Glutamatergic neuron (in vitro differentiated cells): ENCODE measurements at regions not wholly inside any gene's neighbourhood (a gene's known extent, or its start where the extent isn't known, plus 50 kb on each side); places are given as distances from the start of the nearest gene placed in this dataset.
A peak's percentile ranks its signal among the peaks of the same experiment; 100 is the strongest.

ENCODE experiments used
- DNase-seq: peaks from one replicate; pipeline ENCODE4 v3.0.0; 2022
- H3K27ac Mint-ChIP-seq: one replicate; pipeline ENCODE4 v1.8.0; 2020; ENCODE audit warnings: mild to moderate bottlenecking, mixed read lengths, inconsistent platforms; ENCODE audit not compliant: unreplicated experiment
- H3K27me3 Mint-ChIP-seq: one replicate; pipeline ENCODE4 v1.8.0; 2020; ENCODE audit warnings: mild to moderate bottlenecking, moderate library complexity, mixed read lengths, inconsistent platforms; ENCODE audit not compliant: unreplicated experiment
- H3K36me3 Mint-ChIP-seq: one replicate; pipeline ENCODE4 v1.8.0; 2020; ENCODE audit warnings: mild to moderate bottlenecking, mixed read lengths, inconsistent platforms; ENCODE audit not compliant: unreplicated experiment
- H3K4me1 Mint-ChIP-seq: one replicate; pipeline ENCODE4 v1.8.0; 2020; ENCODE audit warnings: mild to moderate bottlenecking, low read depth, mixed read lengths, inconsistent platforms; ENCODE audit not compliant: unreplicated experiment
- H3K4me3 Mint-ChIP-seq: one replicate; pipeline ENCODE4 v1.8.0; 2020; ENCODE audit warnings: mild to moderate bottlenecking, mixed read lengths, inconsistent platforms; ENCODE audit not compliant: unreplicated experiment
- H3K9me3 Mint-ChIP-seq: one replicate; pipeline ENCODE4 v1.8.0; 2020; ENCODE audit warnings: mild to moderate bottlenecking, moderate library complexity, mixed read lengths, inconsistent platforms; ENCODE audit not compliant: unreplicated experiment
- CTCF ChIP-seq: fragments of 200-600 bp; sonication (generic); IDR thresholded peaks from one replicate; pipeline ENCODE4 v1.5.0; 2021; ENCODE audit not compliant: partially characterized antibody, unreplicated experiment

DNA sequence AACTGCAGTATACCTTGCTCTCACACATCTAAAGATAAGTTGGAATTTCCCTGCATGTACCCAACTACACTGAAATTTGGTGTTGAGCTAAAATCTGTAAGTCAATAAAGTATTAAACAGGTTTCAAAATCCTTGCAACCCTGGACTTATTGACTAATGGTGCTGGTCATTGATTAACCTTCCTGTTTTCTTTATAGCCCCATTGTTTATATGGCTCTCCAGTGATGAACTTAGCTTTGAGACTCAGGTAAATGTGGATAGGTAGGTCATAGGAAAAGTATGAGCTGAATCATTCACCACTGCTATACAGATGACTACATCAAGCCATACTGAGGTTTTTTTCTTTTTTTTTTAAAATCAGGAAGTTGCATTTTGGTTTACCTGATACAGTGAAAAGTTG is 132.7 kb downstream of the FAT3 start:
- Mint-ChIP-seq H3K9me3 (no peaks in the 10 kb centered on the region), H3K27me3 (peaks cover 4% of the 10 kb centered on the region), H3K36me3 (peaks cover 9% of the 10 kb centered on the region), H3K4me1 (peaks cover 9% of the 10 kb centered on the region), H3K4me3 (no peak overlapping the region), H3K27ac (no peak overlapping the region)
- no peak for DNase-seq
- TF ChIP-seq CTCF, result no peak

- peaks cover 11% of the 10 kb centered on the region for H3K4me1 Mint-ChIP-seq
- H3K27ac Mint-ChIP-seq, result no peak overlapping the region
- DNase-seq, result no peak
- H3K9me3 Mint-ChIP-seq, result no peaks in the 10 kb centered on the region
- peaks cover 6% of the 10 kb centered on the region for H3K36me3 Mint-ChIP-seq
- no peak overlapping the region for H3K4me3 Mint-ChIP-seq
- no peak for TF ChIP-seq CTCF
- H3K27me3 Mint-ChIP-seq, result peaks cover 4% of the 10 kb centered on the region
Measured at GRCh38 chr11:92357841-92358240, 133.2 kb downstream of the FAT3 start.

DNA sequence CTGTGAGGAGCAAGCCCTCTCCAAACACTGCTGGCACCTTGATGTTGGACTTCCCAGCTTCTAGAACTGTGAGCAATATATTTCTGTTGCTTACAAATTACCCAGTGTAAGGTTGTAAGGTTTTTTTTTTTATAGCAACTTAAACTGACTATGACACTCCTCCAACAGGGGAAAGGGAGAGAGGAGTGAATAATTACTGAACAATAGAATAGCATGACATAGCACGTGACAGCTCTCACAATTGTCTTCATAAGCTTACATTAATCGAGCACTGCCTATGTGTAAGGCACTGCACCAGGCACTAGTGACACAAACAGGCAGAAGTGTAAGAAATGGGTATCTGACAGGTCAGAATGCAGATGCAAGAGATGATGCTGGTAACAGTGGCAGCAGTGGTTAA is 136.9 kb downstream of the FAT3 start:
- Mint-ChIP-seq H3K27ac (peak overlapping the region; percentile 78), H3K4me1 (peaks cover 11% of the 10 kb centered on the region), H3K4me3 (no peak overlapping the region), H3K27me3 (peaks cover 6% of the 10 kb centered on the region), H3K9me3 (no peaks in the 10 kb centered on the region), H3K36me3 (no peaks in the 10 kb centered on the region)
- no peak for TF ChIP-seq CTCF
- no peak for DNase-seq

DNA sequence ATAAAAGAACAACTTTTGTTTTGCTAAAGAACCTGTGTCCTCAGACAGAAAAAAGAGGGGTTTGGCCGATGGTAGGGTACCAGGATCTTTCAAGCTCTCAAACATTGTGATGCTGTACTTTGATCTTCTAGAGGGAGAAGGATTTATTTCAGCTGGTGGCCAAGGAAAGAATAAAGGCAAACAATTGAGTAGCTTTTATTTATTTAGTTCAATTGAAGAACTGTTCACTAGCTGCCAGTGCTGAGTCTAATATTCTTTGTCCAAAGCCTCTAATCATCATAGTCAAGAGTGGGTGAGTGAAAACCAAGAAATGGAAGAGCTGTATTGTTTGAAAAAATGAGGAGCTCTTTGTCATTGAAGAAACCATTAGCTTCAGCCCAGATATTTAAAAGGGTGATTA is 138.4 kb downstream of the FAT3 start:
- no peak for DNase-seq
- H3K36me3 Mint-ChIP-seq, result no peaks in the 10 kb centered on the region
- no peak overlapping the region for H3K27ac Mint-ChIP-seq
- no peak overlapping the region for H3K4me3 Mint-ChIP-seq
- no peak for TF ChIP-seq CTCF
- H3K4me1 Mint-ChIP-seq, result peaks cover 11% of the 10 kb centered on the region
- peaks cover 6% of the 10 kb centered on the region for H3K27me3 Mint-ChIP-seq
- no peaks in the 10 kb centered on the region for H3K9me3 Mint-ChIP-seq

DNA sequence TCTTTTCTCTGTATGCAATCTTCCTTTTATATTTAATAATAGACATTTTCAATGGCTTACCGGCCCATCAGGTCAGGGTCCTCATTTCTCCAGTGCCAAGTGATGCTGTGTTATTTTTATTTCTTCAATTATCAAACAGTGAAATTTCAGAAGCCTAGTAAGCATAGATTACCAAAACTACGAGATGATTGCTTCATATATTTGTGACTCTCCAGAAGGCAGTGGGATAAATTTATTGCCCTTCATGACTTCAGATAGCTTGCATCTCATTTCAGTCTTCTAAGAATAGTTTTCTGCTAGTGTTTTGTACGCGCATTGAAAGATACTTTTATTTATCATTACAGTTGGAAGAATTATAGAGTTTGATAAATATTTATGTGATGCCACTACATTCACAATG is 139.6 kb downstream of the FAT3 start:
- Mint-ChIP-seq H3K36me3 (no peaks in the 10 kb centered on the region), H3K9me3 (no peaks in the 10 kb centered on the region), H3K27ac (no peak overlapping the region), H3K4me3 (no peak overlapping the region), H3K27me3 (peaks cover 6% of the 10 kb centered on the region), H3K4me1 (peaks cover 11% of the 10 kb centered on the region)
- no peak for TF ChIP-seq CTCF
- no peak for DNase-seq
